ENCODE measurements at regions not wholly inside any gene's neighbourhood (a gene's known extent, or its start where the extent isn't known, plus 50 kb on each side); places are given as distances from the start of the nearest gene placed in this dataset.
"Not testable (repeated sequence)": the region's sequence is repeated elsewhere in the genome, so short reads cannot be mapped to it uniquely, and the experiment has no call there.

GRCh38 chr7:37617406-37617805 lies 66.2 kb upstream of the GPR141 start:
- DNase-seq: not testable (repeated sequence)

DNA sequence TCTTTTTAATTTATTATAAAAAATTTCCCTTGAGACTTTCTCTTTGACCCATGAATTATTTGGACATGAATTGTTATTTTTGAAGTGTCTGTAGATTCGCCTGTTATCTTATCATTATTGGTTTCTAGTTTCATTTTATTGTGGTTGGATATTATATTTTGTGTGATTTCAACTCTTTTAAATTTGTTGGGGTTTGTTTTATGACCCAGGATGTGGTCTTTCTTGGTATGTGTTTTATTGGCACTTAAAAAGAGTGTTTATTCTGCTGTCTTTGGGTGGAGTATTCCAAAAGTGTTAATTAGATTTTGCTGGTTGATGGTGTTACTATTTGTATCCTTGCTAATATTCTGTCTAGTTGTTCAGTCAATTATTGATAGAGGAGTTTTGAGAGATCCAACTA lies 50.5 kb upstream of the GPR141 start:
- no peak for DNase-seq
